Prostate gland (tissue), 2 donors: ENCODE measurements at regions not wholly inside any gene's neighbourhood (a gene's known extent, or its start where the extent isn't known, plus 50 kb on each side); places are given as distances from the start of the nearest gene placed in this dataset.

Source experiments
- DNase-seq: peaks from one replicate; pipeline ENCODE4 v3.0.0-alpha.2; 2019; ENCODE audit warnings: low spot score
- H3K27ac ChIP-seq, 2 donors: fragments of 200-600 bp; sonication (generic); 2 replicates each; pipeline ENCODE4 v1.5.1; 2017 to 2019
- H3K27me3 ChIP-seq: fragments of 200-600 bp; sonication (generic); replicated peaks from 2 replicates; pipeline ENCODE4 v1.5.1; 2019; ENCODE audit not compliant: insufficient read depth
- H3K36me3 ChIP-seq, 2 donors: fragments of 200-600 bp; sonication (generic); 1 replicate in 1 of 2; 2 replicates in 1 of 2; pipeline versions ENCODE4 v1.5.1 to v1.8.1; 2017 to 2019
- H3K4me1 ChIP-seq: fragments of 200-600 bp; sonication (generic); replicated peaks from 2 replicates; pipeline ENCODE4 v1.5.1; 2019
- H3K4me3 ChIP-seq, 2 donors: fragments of 200-600 bp; sonication (generic); 2 replicates each; pipeline ENCODE4 v1.5.1; 2017 to 2019
- H3K9me3 ChIP-seq: fragments of 200-600 bp; sonication (generic); 2 replicates; pipeline ENCODE4 v1.5.1; 2017
- POLR2A ChIP-seq: fragments of 450-650 bp; IDR thresholded peaks from one replicate; pipeline ENCODE4 v1.6.1; 2016; ENCODE audit warnings: antibody characterized with exemption, mild to moderate bottlenecking
- POLR2AphosphoS5 ChIP-seq: sonication (generic); formaldehyde crosslinking; IDR thresholded peaks from one replicate; pipeline ENCODE4 v1.6.1; 2017; ENCODE audit warnings: antibody characterized with exemption
- WGBS: methylation state at CpG from one replicate; pipeline ENCODE4 v1.1.5; 2018; 5-methylcytosine and 5-hydroxymethylcytosine counted together
- intact Hi-C: fragments of 100-400 bp; cut with DNase I; formaldehyde crosslinking; loops from one replicate; pipeline ENCODE4 v1.14.2; 2022
- TF ChIP-seq, protein P1 (sequence below), 4 experiments: fragments of 200-600 bp in 2 of 4; fragments of 450-650 bp in 2 of 4; sonication (generic) in 2 of 4; IDR thresholded peaks; 1 replicate in 3 of 4; 2 replicates in 1 of 4; pipeline ENCODE4 v1.5.1; 2016 to 2019; ENCODE audit warnings: antibody characterized with exemption in 4 of 4, mild to moderate bottlenecking in 2 of 4, moderate library complexity in 2 of 4

DNA sequence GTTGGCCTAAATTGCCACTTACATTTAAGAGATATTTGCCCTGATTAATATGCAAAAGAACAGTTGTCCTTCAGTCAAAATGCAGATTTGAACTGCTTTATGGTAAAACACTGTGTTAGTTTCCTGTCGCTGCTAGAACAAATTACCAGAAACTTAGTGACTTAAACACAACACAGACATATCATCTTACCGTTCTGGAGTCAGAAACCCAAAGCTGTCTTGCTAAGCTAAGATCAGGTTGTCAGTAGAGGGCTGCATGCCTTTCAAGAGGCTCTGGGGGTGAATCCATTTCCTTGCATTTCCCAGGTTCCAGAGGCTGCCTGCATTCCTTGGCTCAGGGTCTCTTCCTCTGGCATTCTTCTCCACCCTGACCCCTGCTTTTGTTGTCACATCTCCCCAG, 149.5 kb downstream of the FAM161A start:
- H3K27me3 ChIP-seq: no peaks in the 10 kb centered on the region
- no peak overlapping the region for H3K4me3 ChIP-seq
- TF ChIP-seq POLR2AphosphoS5: no peak
- no peak for TF ChIP-seq POLR2A
- TF ChIP-seq, protein P1, sequence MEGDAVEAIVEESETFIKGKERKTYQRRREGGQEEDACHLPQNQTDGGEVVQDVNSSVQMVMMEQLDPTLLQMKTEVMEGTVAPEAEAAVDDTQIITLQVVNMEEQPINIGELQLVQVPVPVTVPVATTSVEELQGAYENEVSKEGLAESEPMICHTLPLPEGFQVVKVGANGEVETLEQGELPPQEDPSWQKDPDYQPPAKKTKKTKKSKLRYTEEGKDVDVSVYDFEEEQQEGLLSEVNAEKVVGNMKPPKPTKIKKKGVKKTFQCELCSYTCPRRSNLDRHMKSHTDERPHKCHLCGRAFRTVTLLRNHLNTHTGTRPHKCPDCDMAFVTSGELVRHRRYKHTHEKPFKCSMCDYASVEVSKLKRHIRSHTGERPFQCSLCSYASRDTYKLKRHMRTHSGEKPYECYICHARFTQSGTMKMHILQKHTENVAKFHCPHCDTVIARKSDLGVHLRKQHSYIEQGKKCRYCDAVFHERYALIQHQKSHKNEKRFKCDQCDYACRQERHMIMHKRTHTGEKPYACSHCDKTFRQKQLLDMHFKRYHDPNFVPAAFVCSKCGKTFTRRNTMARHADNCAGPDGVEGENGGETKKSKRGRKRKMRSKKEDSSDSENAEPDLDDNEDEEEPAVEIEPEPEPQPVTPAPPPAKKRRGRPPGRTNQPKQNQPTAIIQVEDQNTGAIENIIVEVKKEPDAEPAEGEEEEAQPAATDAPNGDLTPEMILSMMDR (IDR thresholded peaks at IDR 0.05): no peak
- no peak for DNase-seq
- intact Hi-C loops: no loop called here
- H3K4me1 ChIP-seq: peaks cover 5% of the 10 kb centered on the region
- no peaks in the 10 kb centered on the region for H3K9me3 ChIP-seq
- 74% methylated on average over 2 of the region's 2 CpGs for WGBS
- no peaks in the 10 kb centered on the region for H3K36me3 ChIP-seq
- H3K27ac ChIP-seq: no peak overlapping the region

DNA sequence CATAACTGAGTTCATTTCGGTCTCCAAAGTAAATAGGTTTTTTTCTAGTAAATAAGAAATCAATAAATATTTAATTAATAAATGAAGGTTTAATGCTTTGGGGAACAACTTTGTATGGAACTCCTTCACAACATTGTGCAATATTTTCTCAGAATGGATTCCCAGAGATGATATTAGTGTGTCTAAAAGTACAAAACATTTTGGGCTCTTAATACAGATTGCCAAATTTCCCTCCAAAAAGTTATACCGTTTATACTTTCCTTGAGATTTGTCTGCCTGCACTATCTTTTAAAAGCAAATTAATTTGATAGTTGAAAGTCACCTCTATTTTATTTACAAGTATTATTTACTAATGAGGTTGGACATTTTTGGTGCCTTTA, 151.8 kb downstream of the FAM161A start:
- no peaks in the 10 kb centered on the region for H3K9me3 ChIP-seq
- no peaks in the 10 kb centered on the region for H3K27me3 ChIP-seq
- H3K4me3 ChIP-seq: no peak overlapping the region
- peak overlapping the region in 1 of 2 donors; percentile 1 for H3K27ac ChIP-seq
- TF ChIP-seq, protein P1 (IDR thresholded peaks at IDR 0.05): no peak
- TF ChIP-seq POLR2AphosphoS5 (no peak), POLR2A (no peak)
- no peak for DNase-seq
- intact Hi-C loops: no loop called here
- no peaks in the 10 kb centered on the region for H3K36me3 ChIP-seq
- WGBS: 63% methylated on average over 2 of the region's 2 CpGs
- H3K4me1 ChIP-seq: no peaks in the 10 kb centered on the region

DNA sequence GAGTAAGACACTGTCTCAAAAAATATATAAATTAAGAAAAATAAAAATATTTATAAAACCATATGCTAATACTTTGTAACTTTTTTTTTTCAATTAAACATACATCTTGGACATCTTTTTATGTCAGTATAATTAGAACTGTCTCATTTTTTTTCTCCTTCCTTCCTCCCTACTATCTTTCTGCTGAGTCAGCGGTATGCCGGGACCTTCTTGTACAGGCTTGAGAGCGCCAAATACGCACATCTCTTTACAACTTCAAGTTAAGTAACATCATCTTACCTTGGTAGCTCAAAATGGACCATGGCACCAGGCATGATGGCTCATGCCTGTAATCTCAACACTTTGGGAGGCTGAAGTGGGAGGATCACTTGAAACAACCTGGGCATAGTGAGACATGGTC, 153.4 kb downstream of the FAM161A start:
- Histone ChIP-seq H3K4me3 (no peak overlapping the region), H3K27me3 (no peaks in the 10 kb centered on the region), H3K36me3 (no peaks in the 10 kb centered on the region), H3K27ac (no peak overlapping the region), H3K4me1 (no peaks in the 10 kb centered on the region), H3K9me3 (no peaks in the 10 kb centered on the region)
- TF ChIP-seq POLR2A (no peak), POLR2AphosphoS5 (no peak)
- TF ChIP-seq, protein P1 (IDR thresholded peaks at IDR 0.05): no peak
- intact Hi-C loops: no loop called here
- 78% methylated on average over 4 of the region's 4 CpGs for WGBS
- DNase-seq: no peak

DNA sequence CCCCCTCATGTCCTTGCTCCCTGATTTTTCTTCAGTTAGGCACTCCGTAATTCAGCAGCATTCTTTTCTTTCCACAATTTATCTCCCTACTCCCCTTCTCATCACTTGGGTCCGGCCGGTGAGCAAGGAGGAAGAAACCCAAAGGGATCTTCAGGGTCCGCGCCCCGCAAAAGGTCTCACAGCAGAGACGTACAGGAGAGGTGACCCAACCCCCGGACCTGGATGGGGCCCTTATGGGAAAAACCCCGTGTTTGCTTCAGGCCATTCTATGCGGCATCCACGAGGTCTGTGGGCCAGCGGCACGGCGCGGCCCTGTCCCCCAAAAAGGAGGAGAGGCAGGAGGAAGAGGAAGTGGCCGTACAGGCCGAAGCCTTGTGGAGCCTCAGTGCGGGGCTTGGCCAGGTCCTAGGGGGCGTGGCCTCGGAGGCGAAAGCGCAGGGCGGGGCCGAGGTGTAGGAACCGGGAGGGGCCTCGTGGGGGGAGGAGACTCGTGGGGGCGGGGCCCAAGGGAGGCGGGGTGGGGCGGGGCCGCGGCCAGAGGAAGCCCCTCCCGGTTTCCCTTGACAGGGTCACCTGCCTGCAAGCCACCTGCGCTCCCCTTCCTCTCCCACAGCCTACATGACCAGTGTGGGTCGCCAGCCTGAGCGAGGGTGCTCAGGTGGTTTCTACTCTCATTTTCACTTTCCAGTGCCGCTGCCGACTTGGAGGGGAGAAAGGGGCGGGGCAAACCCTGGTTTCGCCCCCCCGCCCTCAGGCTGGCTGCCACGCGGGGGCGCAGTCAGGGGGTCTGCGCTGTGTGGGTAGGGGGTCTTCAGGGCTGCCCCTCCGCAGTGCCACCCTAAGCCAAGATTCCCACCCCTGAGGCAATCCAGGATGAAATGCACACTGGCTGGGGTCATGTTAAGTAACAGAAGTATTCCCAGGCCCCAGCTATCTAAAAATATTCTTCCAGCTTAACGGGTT, 156.4 kb upstream of the XPO1 start:
- TF ChIP-seq POLR2AphosphoS5: peak; percentile 77
- TF ChIP-seq, protein P1 (IDR thresholded peaks at IDR 0.05): peak in 3 of 4 experiments; percentile 33 to 54 (median 54)
- TF ChIP-seq POLR2A: peak; percentile 78

More for the DNA sequence above, 156.4 kb upstream of the XPO1 start:
- H3K9me3 ChIP-seq: no peaks in the 10 kb centered on the region
- intact Hi-C loops: loop anchor here (2.0 to 10.0 kb wide), 2 partner anchors 68 to 160 kb away; partner anchors contain the start of gene FAM161A
- H3K4me1 ChIP-seq: no peaks in the 10 kb centered on the region
- WGBS: 6% methylated on average over 37 of the region's 47 CpGs
- peak overlapping the region; percentile 64 to 65 for H3K4me3 ChIP-seq
- DNase-seq: peak; percentile 94
- peak overlapping the region; percentile 82 to 84 for H3K27ac ChIP-seq
- no peaks in the 10 kb centered on the region for H3K36me3 ChIP-seq
- no peaks in the 10 kb centered on the region for H3K27me3 ChIP-seq
